Type B pancreatic cell (in vitro differentiated cells): ENCODE measurements at regions not wholly inside any gene's neighbourhood (a gene's known extent, or its start where the extent isn't known, plus 50 kb on each side); places are given as distances from the start of the nearest gene placed in this dataset.

Experiments used
- DNase-seq: peaks from one replicate; pipeline ENCODE4 v3.0.0; 2021; ENCODE audit warnings: mixed read lengths; ENCODE audit not compliant: unreplicated experiment; ENCODE audit errors: extremely low spot score
- H3K27ac Mint-ChIP-seq: 2 replicates; pipeline ENCODE4 v1.8.0; 2021; ENCODE audit warnings: mild to moderate bottlenecking, mixed read lengths
- H3K27me3 Mint-ChIP-seq: 2 replicates; pipeline ENCODE4 v1.8.0; 2021; ENCODE audit warnings: mixed read lengths
- H3K36me3 Mint-ChIP-seq: 2 replicates; pipeline ENCODE4 v1.8.0; 2021; ENCODE audit warnings: mixed read lengths
- H3K4me1 Mint-ChIP-seq: one replicate; pipeline ENCODE4 v1.8.0; 2021; ENCODE audit warnings: mixed read lengths; ENCODE audit not compliant: unreplicated experiment
- H3K4me3 Mint-ChIP-seq: 2 replicates; pipeline ENCODE4 v1.8.0; 2021; ENCODE audit warnings: mild to moderate bottlenecking, mixed read lengths
- H3K9me3 Mint-ChIP-seq: 2 replicates; pipeline ENCODE4 v1.8.0; 2021; ENCODE audit warnings: mixed read lengths
- CTCF ChIP-seq: fragments of 200-600 bp; sonication (generic); conservative IDR thresholded peaks from 2 replicates; pipeline ENCODE4 v1.5.0; 2021; ENCODE audit warnings: antibody characterized with exemption, mild to moderate bottlenecking

- H3K27ac Mint-ChIP-seq = no peak overlapping the region
- H3K9me3 Mint-ChIP-seq = peaks cover 6% of the 10 kb centered on the region
- H3K36me3 Mint-ChIP-seq = no peaks in the 10 kb centered on the region
- no peak overlapping the region for H3K4me3 Mint-ChIP-seq
- no peak for DNase-seq
- no peaks in the 10 kb centered on the region for H3K27me3 Mint-ChIP-seq
- peaks cover 31% of the 10 kb centered on the region for H3K4me1 Mint-ChIP-seq
- TF ChIP-seq CTCF = no peak
These were observed 177.6 kb downstream of the JCAD start for GRCh38 chr10:29881811-29882210.

DNA sequence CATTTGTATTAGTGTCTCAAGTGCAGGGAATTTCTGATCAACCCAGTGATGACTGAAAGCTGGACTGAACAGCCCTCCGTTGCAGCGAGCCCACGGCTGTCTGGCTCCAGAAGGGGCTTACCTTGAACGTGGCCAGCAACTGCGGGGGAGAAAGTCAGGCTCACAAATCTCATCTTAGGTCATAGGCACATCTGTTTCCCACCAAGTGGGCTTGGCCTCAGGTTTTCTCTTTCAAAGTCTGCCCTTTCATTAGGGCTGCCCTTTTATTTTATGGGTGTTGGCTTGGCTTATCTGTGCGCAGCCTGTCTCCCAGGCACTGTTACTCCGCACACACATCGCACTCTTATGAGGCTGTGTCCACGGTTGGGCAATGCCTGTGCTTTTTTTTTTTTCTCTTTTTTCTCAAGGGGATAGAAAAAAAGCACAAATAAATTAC, 178.0 kb downstream of the JCAD start:
- no peaks in the 10 kb centered on the region for H3K27me3 Mint-ChIP-seq

DNA sequence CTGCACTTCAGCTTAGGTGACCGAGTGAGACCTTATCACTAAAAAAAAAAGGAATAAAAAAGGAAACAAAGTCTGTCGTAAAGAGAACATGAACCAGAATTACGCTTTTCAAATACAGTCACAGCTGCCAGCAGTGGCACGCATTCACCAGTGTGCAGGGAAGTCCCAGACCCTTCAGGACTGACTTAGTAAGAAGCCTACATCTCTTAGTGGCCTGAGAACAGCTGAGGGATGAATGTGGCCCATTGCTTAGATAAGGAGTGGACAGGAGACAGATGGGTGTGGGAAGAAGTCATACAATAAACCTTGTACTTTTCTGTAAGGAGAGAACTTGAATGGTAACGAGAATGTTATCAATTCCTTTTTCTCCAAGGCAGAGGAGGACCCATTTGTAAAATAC, 178.5 kb downstream of the JCAD start:
- H3K36me3 Mint-ChIP-seq = no peaks in the 10 kb centered on the region
- H3K9me3 Mint-ChIP-seq = peaks cover 10% of the 10 kb centered on the region
- no peak for TF ChIP-seq CTCF
- peaks cover 33% of the 10 kb centered on the region for H3K4me1 Mint-ChIP-seq
- DNase-seq = no peak
- H3K27ac Mint-ChIP-seq = no peak overlapping the region
- H3K27me3 Mint-ChIP-seq = no peaks in the 10 kb centered on the region
- H3K4me3 Mint-ChIP-seq = no peak overlapping the region

More for the DNA sequence above, 178.0 kb downstream of the JCAD start:
- Mint-ChIP-seq H3K36me3 (no peaks in the 10 kb centered on the region), H3K4me3 (no peak overlapping the region), H3K4me1 (peaks cover 33% of the 10 kb centered on the region), H3K9me3 (peaks cover 10% of the 10 kb centered on the region), H3K27ac (no peak overlapping the region)
- DNase-seq = no peak
- TF ChIP-seq CTCF = no peak

DNA sequence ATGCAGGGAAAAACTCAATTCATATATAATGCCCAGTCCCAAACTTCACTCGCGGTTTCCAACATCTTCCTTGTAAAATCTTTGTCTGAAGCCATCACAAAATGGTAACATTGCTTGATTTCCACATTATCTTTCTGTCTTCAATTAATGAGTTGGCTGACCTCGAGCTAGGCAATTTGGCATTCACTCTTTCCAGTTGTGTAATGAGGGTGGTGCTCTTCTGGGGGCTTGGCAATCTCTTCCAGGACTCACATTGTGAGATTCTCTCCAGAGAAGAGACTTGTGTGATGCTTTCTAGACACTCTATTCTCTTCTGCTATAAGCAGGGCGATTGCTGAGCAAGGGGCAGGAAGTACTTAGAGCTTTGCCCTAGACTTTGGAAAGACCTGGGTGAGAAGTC, 179.5 kb downstream of the JCAD start:
- no peak for TF ChIP-seq CTCF
- H3K9me3 Mint-ChIP-seq = peaks cover 10% of the 10 kb centered on the region

GRCh38 chr10:29878492-29878891, 180.9 kb downstream of the JCAD start:
- DNase-seq = no peak
- H3K4me3 Mint-ChIP-seq = no peak overlapping the region
- peaks cover 48% of the 10 kb centered on the region for H3K4me1 Mint-ChIP-seq
- no peaks in the 10 kb centered on the region for H3K36me3 Mint-ChIP-seq
- H3K27ac Mint-ChIP-seq = no peak overlapping the region
- no peak for TF ChIP-seq CTCF
- H3K9me3 Mint-ChIP-seq = peaks cover 10% of the 10 kb centered on the region
- H3K27me3 Mint-ChIP-seq = no peaks in the 10 kb centered on the region

More for the DNA sequence above, 179.5 kb downstream of the JCAD start:
- Mint-ChIP-seq H3K27ac (no peak overlapping the region), H3K27me3 (no peaks in the 10 kb centered on the region), H3K4me3 (no peak overlapping the region), H3K4me1 (peaks cover 41% of the 10 kb centered on the region), H3K36me3 (no peaks in the 10 kb centered on the region)
- DNase-seq = no peak

GRCh38 chr10:29877793-29878491, 181.4 kb downstream of the JCAD start:
- TF ChIP-seq CTCF = no peak
- Mint-ChIP-seq H3K9me3 (peaks cover 10% of the 10 kb centered on the region), H3K4me1 (peaks cover 51% of the 10 kb centered on the region), H3K36me3 (no peaks in the 10 kb centered on the region), H3K27ac (no peak overlapping the region), H3K4me3 (no peak overlapping the region), H3K27me3 (no peaks in the 10 kb centered on the region)
- DNase-seq = no peak
